T-helper 17 cell (primary cell): ENCODE measurements at regions not wholly inside any gene's neighbourhood (a gene's known extent, or its start where the extent isn't known, plus 50 kb on each side); places are given as distances from the start of the nearest gene placed in this dataset.

Source experiments
- ATAC-seq: fragments of 150-1000 bp; cut with Tn5 transposase; 2 replicates; pipeline ENCODE4 v1.10.0; 2021; ENCODE audit warnings: mild to moderate bottlenecking, moderate library complexity
- DNase-seq, 3 donors: peaks; one replicate each; pipeline versions ENCODE4 v3.0.0 to v3.0.0-alpha.2; 2020 to 2021
- H3K9me3 ChIP-seq: one replicate; pipeline ENCODE4 v1.7.0; 2013; ENCODE audit warnings: low read length, mild to moderate bottlenecking; ENCODE audit not compliant: control insufficient read depth, poor library complexity, severe bottlenecking
- H3K27ac Mint-ChIP-seq: one replicate; pipeline ENCODE4 v1.8.0; 2022; ENCODE audit warnings: mild to moderate bottlenecking, moderate library complexity, mixed read lengths
- H3K27me3 Mint-ChIP-seq: one replicate; pipeline ENCODE4 v1.8.0; 2022; ENCODE audit warnings: mixed read lengths
- H3K36me3 Mint-ChIP-seq: one replicate; pipeline ENCODE4 v1.8.0; 2022; ENCODE audit warnings: low read depth, mixed read lengths
- H3K4me1 Mint-ChIP-seq: one replicate; pipeline ENCODE4 v1.8.0; 2022; ENCODE audit warnings: mild to moderate bottlenecking, mixed read lengths
- H3K4me3 Mint-ChIP-seq: one replicate; pipeline ENCODE4 v1.8.0; 2022; ENCODE audit warnings: mild to moderate bottlenecking, moderate library complexity, mixed read lengths

DNA sequence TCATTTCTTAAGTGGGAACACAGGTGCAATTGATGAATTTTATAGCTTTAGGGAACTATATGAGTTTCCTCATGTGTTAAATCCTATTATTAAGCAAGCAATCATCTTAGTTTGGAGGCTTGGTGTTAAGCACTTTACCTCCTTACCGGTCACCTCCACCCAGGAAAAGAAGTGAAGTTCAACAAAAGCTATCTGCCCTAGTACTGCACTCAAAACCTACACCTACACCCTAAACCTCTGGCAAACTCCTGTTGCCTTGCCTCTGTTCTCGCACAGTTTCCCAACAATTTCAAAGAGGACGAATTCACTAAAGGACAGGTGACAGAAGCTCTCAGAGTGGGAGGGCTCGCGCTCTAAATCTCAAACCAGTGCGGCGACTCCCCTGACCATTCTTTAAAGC is 85.7 kb upstream of the TENT5D start:
- no peaks in the 10 kb centered on the region for H3K27me3 Mint-ChIP-seq
- no peak for ATAC-seq
- H3K9me3 ChIP-seq, result no peaks in the 10 kb centered on the region
- H3K4me3 Mint-ChIP-seq, result peak overlapping the region; percentile 43
- no peak overlapping the region for H3K27ac Mint-ChIP-seq
- no peak for DNase-seq
- H3K4me1 Mint-ChIP-seq, result no peaks in the 10 kb centered on the region
- H3K36me3 Mint-ChIP-seq, result no peaks in the 10 kb centered on the region

DNA sequence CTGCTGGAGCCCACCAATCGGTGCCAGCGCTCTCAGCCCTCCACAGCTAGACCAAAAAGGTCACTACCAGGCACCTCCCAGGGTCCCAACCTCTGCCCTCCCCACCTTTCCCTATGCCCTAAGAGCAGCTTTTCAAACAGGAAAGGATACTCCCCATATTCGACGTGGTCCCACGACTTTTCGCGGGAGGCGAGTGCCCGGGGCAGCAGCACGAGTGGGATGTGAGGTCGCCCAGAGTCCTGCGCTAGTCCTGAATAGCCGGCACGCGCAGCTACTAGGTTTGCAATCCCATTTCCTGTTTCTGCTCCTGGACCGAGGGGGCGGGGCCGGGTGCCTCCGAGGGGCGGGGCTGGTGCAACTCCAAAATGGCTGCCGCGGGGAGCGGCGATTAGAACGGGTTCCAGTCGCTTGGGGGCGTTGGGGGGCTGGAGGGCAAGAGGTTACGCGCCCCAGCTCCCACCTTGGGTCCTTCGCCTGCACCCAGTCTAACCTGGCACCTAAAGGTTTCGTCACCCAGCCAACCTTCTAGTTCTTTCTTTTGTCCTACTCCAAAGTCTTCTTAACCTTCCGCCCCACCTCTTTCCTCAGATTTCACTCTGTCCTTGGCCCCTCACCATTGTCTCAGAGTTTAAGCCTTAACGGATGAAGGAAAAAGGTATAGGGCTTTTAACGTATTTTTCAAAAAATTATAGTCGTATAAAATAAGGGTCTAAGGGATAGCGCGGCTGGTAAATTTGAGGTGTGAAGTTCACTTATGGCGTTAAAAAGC is 85.0 kb upstream of the TENT5D start:
- no peaks in the 10 kb centered on the region for H3K36me3 Mint-ChIP-seq
- no peak overlapping the region for H3K27ac Mint-ChIP-seq
- ATAC-seq (no peak), DNase-seq (no peak)
- H3K9me3 ChIP-seq, result no peaks in the 10 kb centered on the region
- no peaks in the 10 kb centered on the region for H3K27me3 Mint-ChIP-seq
- no peaks in the 10 kb centered on the region for H3K4me1 Mint-ChIP-seq
- peak overlapping the region; percentile 43 for H3K4me3 Mint-ChIP-seq

GRCh38 chrX:80354966-80355465 is 65.2 kb upstream of the TENT5D start:
- no peak overlapping the region for H3K4me3 Mint-ChIP-seq
- H3K27me3 Mint-ChIP-seq, result no peaks in the 10 kb centered on the region
- H3K9me3 ChIP-seq, result no peaks in the 10 kb centered on the region
- ATAC-seq (no peak), DNase-seq (no peak)
- no peaks in the 10 kb centered on the region for H3K36me3 Mint-ChIP-seq
- no peaks in the 10 kb centered on the region for H3K4me1 Mint-ChIP-seq
- H3K27ac Mint-ChIP-seq, result no peak overlapping the region
